Epithelial cell of esophagus (primary cell): ENCODE measurements at regions not wholly inside any gene's neighbourhood (a gene's known extent, or its start where the extent isn't known, plus 50 kb on each side); places are given as distances from the start of the nearest gene placed in this dataset.

Source experiments
- DNase-seq: peaks from one replicate; pipeline ENCODE4 v3.0.0; 2010; ENCODE audit warnings: low read depth
- H3K4me3 ChIP-seq: 2 replicates; pipeline ENCODE4 v1.5.1; 2011; ENCODE audit warnings: mild to moderate bottlenecking, low read length, control low read depth
- CTCF ChIP-seq: IDR thresholded peaks from 2 replicates; pipeline ENCODE4 v1.5.1; 2011; ENCODE audit warnings: low read depth, mild to moderate bottlenecking, low read length, control low read depth, inconsistent platforms; ENCODE audit not compliant: insufficient read depth; ENCODE audit errors: missing control alignments

- no peak for DNase-seq
- no peak for TF ChIP-seq CTCF
- no peak overlapping the region for H3K4me3 ChIP-seq
Measured at GRCh38 chr1:173287785-173288184, 80.7 kb upstream of the TNFSF4 start.

- DNase-seq: no peak
- H3K4me3 ChIP-seq: no peak overlapping the region
- TF ChIP-seq CTCF: no peak
Measured at GRCh38 chr1:173293756-173294155, 86.6 kb upstream of the TNFSF4 start.

- DNase-seq: no peak
- H3K4me3 ChIP-seq: no peak overlapping the region
- TF ChIP-seq CTCF: no peak
Measured at GRCh38 chr1:173294843-173295242, 87.7 kb upstream of the TNFSF4 start.

GRCh38 chr1:173295391-173295790 lies 88.3 kb upstream of the TNFSF4 start:
- TF ChIP-seq CTCF: no peak
- no peak for DNase-seq
- H3K4me3 ChIP-seq: no peak overlapping the region

- no peak overlapping the region for H3K4me3 ChIP-seq
- TF ChIP-seq CTCF: no peak
- peak; percentile 18 for DNase-seq
Measured at GRCh38 chr1:173295995-173296394, 88.9 kb upstream of the TNFSF4 start.

- DNase-seq: no peak
- TF ChIP-seq CTCF: no peak
- H3K4me3 ChIP-seq: no peak overlapping the region
Measured at GRCh38 chr1:173297798-173298391, 90.8 kb upstream of the TNFSF4 start.
